Effector memory CD8-positive, alpha-beta T cell (primary cell): ENCODE measurements at regions not wholly inside any gene's neighbourhood (a gene's known extent, or its start where the extent isn't known, plus 50 kb on each side); places are given as distances from the start of the nearest gene placed in this dataset.

ENCODE experiments used
- ATAC-seq: fragments of 150-1000 bp; cut with Tn5 transposase; replicated peaks from 2 replicates; pipeline ENCODE4 v1.10.0; 2021; ENCODE audit warnings: mild to moderate bottlenecking, moderate library complexity
- DNase-seq, 3 experiments: peaks; one replicate each; pipeline ENCODE4 v3.0.0; 2021
- H3K27ac Mint-ChIP-seq, 2 donors: one replicate each; pipeline ENCODE4 v1.8.0; 2022; ENCODE audit warnings: mild to moderate bottlenecking in 2 of 2, mixed read lengths in 2 of 2, moderate library complexity in 2 of 2
- H3K27me3 Mint-ChIP-seq, 2 donors: one replicate each; pipeline ENCODE4 v1.8.0; 2022; ENCODE audit warnings: mixed read lengths in 2 of 2
- H3K36me3 Mint-ChIP-seq: one replicate; pipeline ENCODE4 v1.8.0; 2022; ENCODE audit warnings: mild to moderate bottlenecking, moderate library complexity, mixed read lengths; ENCODE audit not compliant: insufficient read depth
- H3K4me1 Mint-ChIP-seq, 2 donors: one replicate each; pipeline ENCODE4 v1.8.0; 2022; ENCODE audit warnings: low read depth in 2 of 2, mixed read lengths in 2 of 2
- H3K4me3 Mint-ChIP-seq, 2 donors: one replicate each; pipeline ENCODE4 v1.8.0; 2022; ENCODE audit warnings: mild to moderate bottlenecking in 2 of 2, mixed read lengths in 2 of 2, moderate library complexity in 2 of 2
- H3K9me3 Mint-ChIP-seq, 2 donors: one replicate each; pipeline ENCODE4 v1.8.0; 2022; ENCODE audit warnings: mixed read lengths in 2 of 2

GRCh38 chr1:5388622-5389021 is 603.6 kb downstream of the NPHP4 start:
- peaks cover 5% of the 10 kb centered on the region for H3K36me3 Mint-ChIP-seq
- peaks cover 28 to 31% of the 10 kb centered on the region in 2 donors for H3K4me1 Mint-ChIP-seq
- DNase-seq: no peak
- no peaks in the 10 kb centered on the region for H3K27me3 Mint-ChIP-seq
- peak overlapping the region in 1 of 2 donors; percentile 78 for H3K27ac Mint-ChIP-seq
- H3K4me3 Mint-ChIP-seq: peak overlapping the region; percentile 73 to 82
- ATAC-seq: peak; percentile 6
- no peaks in the 10 kb centered on the region for H3K9me3 Mint-ChIP-seq

- DNase-seq (no peak), ATAC-seq (no peak)
- no peaks in the 10 kb centered on the region for H3K9me3 Mint-ChIP-seq
- no peak overlapping the region for H3K27ac Mint-ChIP-seq
- no peak overlapping the region for H3K4me3 Mint-ChIP-seq
- no peaks in the 10 kb centered on the region for H3K27me3 Mint-ChIP-seq
- H3K4me1 Mint-ChIP-seq: peaks cover 24 to 27% of the 10 kb centered on the region in 2 donors
- peaks cover 5% of the 10 kb centered on the region for H3K36me3 Mint-ChIP-seq
These were observed 605.9 kb downstream of the NPHP4 start for GRCh38 chr1:5386371-5386770.

GRCh38 chr1:5385956-5386355 is 606.3 kb downstream of the NPHP4 start:
- Mint-ChIP-seq H3K4me1 (peaks cover 24 to 29% of the 10 kb centered on the region in 2 donors), H3K27me3 (no peaks in the 10 kb centered on the region), H3K27ac (peak overlapping the region in 1 of 2 donors; percentile 33), H3K4me3 (no peak overlapping the region), H3K36me3 (peaks cover 5% of the 10 kb centered on the region), H3K9me3 (no peaks in the 10 kb centered on the region)
- DNase-seq: no peak
- no peak for ATAC-seq

- peaks cover 24 to 29% of the 10 kb centered on the region in 2 donors for H3K4me1 Mint-ChIP-seq
- DNase-seq (peak; percentile 18 to 26 (median 24)), ATAC-seq (peak; percentile 72)
- H3K9me3 Mint-ChIP-seq: no peaks in the 10 kb centered on the region
- H3K27me3 Mint-ChIP-seq: no peaks in the 10 kb centered on the region
- no peak overlapping the region for H3K4me3 Mint-ChIP-seq
- peaks cover 5% of the 10 kb centered on the region for H3K36me3 Mint-ChIP-seq
- no peak overlapping the region for H3K27ac Mint-ChIP-seq
These were observed 607.0 kb downstream of the NPHP4 start for GRCh38 chr1:5385096-5385799.

GRCh38 chr1:5381491-5381890 is 610.7 kb downstream of the NPHP4 start:
- H3K9me3 Mint-ChIP-seq: no peaks in the 10 kb centered on the region
- peaks cover 13 to 16% of the 10 kb centered on the region in 2 donors for H3K4me1 Mint-ChIP-seq
- DNase-seq: no peak
- no peak overlapping the region for H3K4me3 Mint-ChIP-seq
- H3K27me3 Mint-ChIP-seq: peaks cover 0 to 13% of the 10 kb centered on the region in 2 donors
- H3K27ac Mint-ChIP-seq: peak overlapping the region in 1 of 2 donors; percentile 82
- H3K36me3 Mint-ChIP-seq: no peaks in the 10 kb centered on the region
- ATAC-seq: no peak

GRCh38 chr1:5379176-5379759 is 613.0 kb downstream of the NPHP4 start:
- H3K9me3 Mint-ChIP-seq: no peaks in the 10 kb centered on the region
- peaks cover 6 to 11% of the 10 kb centered on the region in 2 donors for H3K4me1 Mint-ChIP-seq
- peaks cover 0 to 13% of the 10 kb centered on the region in 2 donors for H3K27me3 Mint-ChIP-seq
- no peak overlapping the region for H3K4me3 Mint-ChIP-seq
- H3K27ac Mint-ChIP-seq: no peak overlapping the region
- H3K36me3 Mint-ChIP-seq: no peaks in the 10 kb centered on the region
- ATAC-seq (no peak), DNase-seq (no peak)

GRCh38 chr1:5376538-5377247 is 615.5 kb downstream of the NPHP4 start:
- no peak overlapping the region for H3K27ac Mint-ChIP-seq
- H3K27me3 Mint-ChIP-seq: peaks cover 0 to 13% of the 10 kb centered on the region in 2 donors
- DNase-seq (no peak), ATAC-seq (no peak)
- H3K9me3 Mint-ChIP-seq: peaks cover 0 to 4% of the 10 kb centered on the region in 2 donors
- peaks cover 3% of the 10 kb centered on the region for H3K36me3 Mint-ChIP-seq
- H3K4me3 Mint-ChIP-seq: no peak overlapping the region
- peaks cover 6 to 10% of the 10 kb centered on the region in 2 donors for H3K4me1 Mint-ChIP-seq

- no peak for ATAC-seq
- Mint-ChIP-seq H3K4me3 (no peak overlapping the region), H3K4me1 (peaks cover 12 to 21% of the 10 kb centered on the region in 2 donors), H3K27me3 (peaks cover 0 to 13% of the 10 kb centered on the region in 2 donors), H3K36me3 (peaks cover 3% of the 10 kb centered on the region), H3K27ac (no peak overlapping the region), H3K9me3 (peaks cover 4 to 12% of the 10 kb centered on the region in 2 donors)
- no peak for DNase-seq
These were observed 616.7 kb downstream of the NPHP4 start for GRCh38 chr1:5375481-5375880.

GRCh38 chr1:5374192-5374591 is 618.0 kb downstream of the NPHP4 start:
- peaks cover 18 to 28% of the 10 kb centered on the region in 2 donors for H3K4me1 Mint-ChIP-seq
- H3K27ac Mint-ChIP-seq: no peak overlapping the region
- peaks cover 0 to 13% of the 10 kb centered on the region in 2 donors for H3K27me3 Mint-ChIP-seq
- ATAC-seq (no peak), DNase-seq (no peak)
- peaks cover 4 to 15% of the 10 kb centered on the region in 2 donors for H3K9me3 Mint-ChIP-seq
- peaks cover 3% of the 10 kb centered on the region for H3K36me3 Mint-ChIP-seq
- no peak overlapping the region for H3K4me3 Mint-ChIP-seq

- ATAC-seq: no peak
- Mint-ChIP-seq H3K4me3 (no peak overlapping the region), H3K9me3 (peaks cover 4 to 15% of the 10 kb centered on the region in 2 donors), H3K4me1 (peaks cover 18 to 28% of the 10 kb centered on the region in 2 donors), H3K36me3 (peaks cover 3% of the 10 kb centered on the region), H3K27ac (no peak overlapping the region), H3K27me3 (peaks cover 0 to 8% of the 10 kb centered on the region in 2 donors)
- DNase-seq: no peak
These were observed 618.9 kb downstream of the NPHP4 start for GRCh38 chr1:5373281-5373680.

GRCh38 chr1:5371270-5371669 is 621.0 kb downstream of the NPHP4 start:
- Mint-ChIP-seq H3K27me3 (peaks cover 5 to 14% of the 10 kb centered on the region in 2 donors), H3K36me3 (peaks cover 3% of the 10 kb centered on the region), H3K4me3 (peak overlapping the region in 1 of 2 donors; percentile 28), H3K4me1 (peaks cover 16 to 22% of the 10 kb centered on the region in 2 donors), H3K9me3 (peaks cover 4 to 15% of the 10 kb centered on the region in 2 donors), H3K27ac (peak overlapping the region in 1 of 2 donors; percentile 41)
- ATAC-seq (no peak), DNase-seq (no peak)

- peak overlapping the region; percentile 36 to 51 for H3K4me3 Mint-ChIP-seq
- no peak for DNase-seq
- peaks cover 5 to 23% of the 10 kb centered on the region in 2 donors for H3K27me3 Mint-ChIP-seq
- peak; percentile 49 for ATAC-seq
- peaks cover 17 to 22% of the 10 kb centered on the region in 2 donors for H3K4me1 Mint-ChIP-seq
- peaks cover 3% of the 10 kb centered on the region for H3K36me3 Mint-ChIP-seq
- peak overlapping the region; percentile 69 to 74 for H3K27ac Mint-ChIP-seq
- peaks cover 4 to 15% of the 10 kb centered on the region in 2 donors for H3K9me3 Mint-ChIP-seq
These were observed 621.9 kb downstream of the NPHP4 start for GRCh38 chr1:5370311-5370710.

GRCh38 chr1:5369223-5369622 is 623.0 kb downstream of the NPHP4 start:
- peaks cover 17 to 22% of the 10 kb centered on the region in 2 donors for H3K4me1 Mint-ChIP-seq
- ATAC-seq (no peak), DNase-seq (no peak)
- H3K9me3 Mint-ChIP-seq: peaks cover 4 to 15% of the 10 kb centered on the region in 2 donors
- H3K27ac Mint-ChIP-seq: no peak overlapping the region
- H3K4me3 Mint-ChIP-seq: no peak overlapping the region
- H3K36me3 Mint-ChIP-seq: peaks cover 3% of the 10 kb centered on the region
- peaks cover 14 to 33% of the 10 kb centered on the region in 2 donors for H3K27me3 Mint-ChIP-seq
